ENCODE measurements at regions not wholly inside any gene's neighbourhood (a gene's known extent, or its start where the extent isn't known, plus 50 kb on each side); places are given as distances from the start of the nearest gene placed in this dataset.

GRCh38 chr4:53713767-53714166 lies 122.5 kb upstream of the LNX1 start:
- no peak overlapping the region for H3K4me3 ChIP-seq (ENCODE audit: low read depth, low read length)
- ChIA-PET CTCF (no interaction called here), POLR2A (no interaction called here)
- H3K27ac ChIP-seq (ENCODE audit: extremely low read depth, low read depth, low read length), result no peak overlapping the region
- no peaks in the 10 kb centered on the region for H3K9me3 ChIP-seq (ENCODE audit: control insufficient read depth, insufficient read depth, low read depth, low read length)
- H3K4me1 ChIP-seq (ENCODE audit: control insufficient read depth, insufficient read depth, low read length), result no peaks in the 10 kb centered on the region
- H3K36me3 ChIP-seq (ENCODE audit: control insufficient read depth in 2 of 2, insufficient read depth in 1 of 2, low read length in 2 of 2), result no peaks in the 10 kb centered on the region
- TF ChIP-seq ZSCAN30 (tag by site-specific recombination; IDR thresholded peaks at IDR 0.05), result no peak
- TF ChIP-seq ZNF169 (tag by site-specific recombination; IDR thresholded peaks at IDR 0.05), result no peak
- TF ChIP-seq GFI1B (tag by site-specific recombination; IDR thresholded peaks at IDR 0.05), result no peak
- no peak for TF ChIP-seq PBX3 (CRISPR knock-in tag; IDR thresholded peaks at IDR 0.05)
- TF ChIP-seq ZNF146 (tag by site-specific recombination; IDR thresholded peaks at IDR 0.05), result no peak
- no peak for TF ChIP-seq ZBTB1 (tag by site-specific recombination; IDR thresholded peaks at IDR 0.05)
- no peak for TF ChIP-seq KLF8 (tag by site-specific recombination; IDR thresholded peaks at IDR 0.05)
- no peak for TF ChIP-seq PRDM10 (tag by site-specific recombination; IDR thresholded peaks at IDR 0.05)
- TF ChIP-seq ZSCAN5A (tag by site-specific recombination; IDR thresholded peaks at IDR 0.05), result no peak
- TF ChIP-seq ZNF341 (tag by site-specific recombination; IDR thresholded peaks at IDR 0.05; ENCODE audit: low read depth), result no peak
- TF ChIP-seq ZNF837 (tag by site-specific recombination; IDR thresholded peaks at IDR 0.05), result no peak
- TF ChIP-seq ZNF639 (tag by site-specific recombination; IDR thresholded peaks at IDR 0.05), result no peak

GRCh38 chr4:53713296-53713695 lies 122.0 kb upstream of the LNX1 start:
- Histone ChIP-seq H3K4me3 (ENCODE audit: low read depth, low read length) (no peak overlapping the region), H3K4me1 (ENCODE audit: control insufficient read depth, insufficient read depth, low read length) (no peaks in the 10 kb centered on the region), H3K36me3 (ENCODE audit: control insufficient read depth in 2 of 2, insufficient read depth in 1 of 2, low read length in 2 of 2) (no peaks in the 10 kb centered on the region), H3K9me3 (ENCODE audit: control insufficient read depth, insufficient read depth, low read depth, low read length) (no peaks in the 10 kb centered on the region), H3K27ac (ENCODE audit: extremely low read depth, low read depth, low read length) (no peak overlapping the region)
- ChIA-PET CTCF (interaction anchor here (0.7 kb wide), 1 partner anchor 71 kb away, joined by 3 read pairs; no protein-coding TSS in a partner anchor), POLR2A (no interaction called here)
- no peak for TF ChIP-seq ZNF26 (tag by site-specific recombination; IDR thresholded peaks at IDR 0.05)
- no peak for TF ChIP-seq KLF10 (tag by site-specific recombination; IDR thresholded peaks at IDR 0.05)
- no peak for TF ChIP-seq ZNF174 (tag by site-specific recombination; IDR thresholded peaks at IDR 0.05)
- no peak for TF ChIP-seq ZNF394 (tag by site-specific recombination; IDR thresholded peaks at IDR 0.05; ENCODE audit: borderline replicate concordance)
- no peak for TF ChIP-seq PRDM2 (tag by site-specific recombination; IDR thresholded peaks at IDR 0.05; ENCODE audit: borderline replicate concordance)
- TF ChIP-seq SETDB1 (IDR thresholded peaks at IDR 0.05; ENCODE audit: insufficient read length, low read length), result no peak
- no peak for TF ChIP-seq YY1 (tag by site-specific recombination; IDR thresholded peaks at IDR 0.05)
